Astrocyte of the cerebellum (primary cell): ENCODE measurements at regions not wholly inside any gene's neighbourhood (a gene's known extent, or its start where the extent isn't known, plus 50 kb on each side); places are given as distances from the start of the nearest gene placed in this dataset.
A peak's percentile ranks its signal among the peaks of the same experiment; 100 is the strongest.
"Not testable (repeated sequence)": the region's sequence is repeated elsewhere in the genome, so short reads cannot be mapped to it uniquely, and the experiment has no call there.

Experiments
- DNase-seq: peaks from one replicate; pipeline ENCODE4 v3.0.0-alpha.2; 2011; ENCODE audit warnings: low read depth
- H3K4me3 ChIP-seq: 2 replicates; pipeline ENCODE4 v1.5.1; 2011; ENCODE audit warnings: mild to moderate bottlenecking, low read depth, low read length, moderate library complexity
- in situ Hi-C: cut with HindIII; loops from 2 replicates; pipeline ENCODE4 v1.10.0; 2017; ENCODE audit warnings: low sequenced_read_pairs
- TF ChIP-seq, protein P1 (sequence below): IDR thresholded peaks from 2 replicates; pipeline ENCODE4 v1.5.1; 2012; ENCODE audit warnings: low read length, low read depth, moderate library complexity, mild to moderate bottlenecking; ENCODE audit errors: missing control alignments

- in situ Hi-C loops: no loop called here
- TF ChIP-seq, protein P1, sequence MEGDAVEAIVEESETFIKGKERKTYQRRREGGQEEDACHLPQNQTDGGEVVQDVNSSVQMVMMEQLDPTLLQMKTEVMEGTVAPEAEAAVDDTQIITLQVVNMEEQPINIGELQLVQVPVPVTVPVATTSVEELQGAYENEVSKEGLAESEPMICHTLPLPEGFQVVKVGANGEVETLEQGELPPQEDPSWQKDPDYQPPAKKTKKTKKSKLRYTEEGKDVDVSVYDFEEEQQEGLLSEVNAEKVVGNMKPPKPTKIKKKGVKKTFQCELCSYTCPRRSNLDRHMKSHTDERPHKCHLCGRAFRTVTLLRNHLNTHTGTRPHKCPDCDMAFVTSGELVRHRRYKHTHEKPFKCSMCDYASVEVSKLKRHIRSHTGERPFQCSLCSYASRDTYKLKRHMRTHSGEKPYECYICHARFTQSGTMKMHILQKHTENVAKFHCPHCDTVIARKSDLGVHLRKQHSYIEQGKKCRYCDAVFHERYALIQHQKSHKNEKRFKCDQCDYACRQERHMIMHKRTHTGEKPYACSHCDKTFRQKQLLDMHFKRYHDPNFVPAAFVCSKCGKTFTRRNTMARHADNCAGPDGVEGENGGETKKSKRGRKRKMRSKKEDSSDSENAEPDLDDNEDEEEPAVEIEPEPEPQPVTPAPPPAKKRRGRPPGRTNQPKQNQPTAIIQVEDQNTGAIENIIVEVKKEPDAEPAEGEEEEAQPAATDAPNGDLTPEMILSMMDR: no peak
- no peak for DNase-seq
- H3K4me3 ChIP-seq: no peak overlapping the region
Measured at GRCh38 chr5:101062902-101063301, 159.8 kb upstream of the ST8SIA4 start.

DNA sequence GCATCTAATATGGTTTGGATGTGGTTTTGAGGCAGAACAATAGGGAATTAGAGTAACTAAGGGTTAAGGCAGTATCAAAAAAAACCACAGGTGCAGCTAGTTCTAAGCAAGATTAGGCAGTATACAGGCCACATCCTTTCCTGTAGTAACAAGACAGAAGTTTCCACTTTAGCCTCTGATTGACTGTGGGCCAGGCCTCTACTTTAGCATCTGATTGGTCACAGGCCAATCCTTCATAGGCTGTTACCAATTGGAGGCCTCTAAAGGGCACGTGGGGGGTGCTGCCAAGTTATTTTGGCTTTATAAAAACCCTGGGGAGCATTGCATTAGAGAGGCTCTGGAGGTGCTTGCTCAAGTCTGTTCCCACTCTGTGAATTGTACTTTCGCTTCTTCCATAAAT, 144.1 kb upstream of the ST8SIA4 start:
- no peak for DNase-seq
- H3K4me3 ChIP-seq: no peak overlapping the region
- in situ Hi-C loops: no loop called here
- TF ChIP-seq, protein P1: no peak

DNA sequence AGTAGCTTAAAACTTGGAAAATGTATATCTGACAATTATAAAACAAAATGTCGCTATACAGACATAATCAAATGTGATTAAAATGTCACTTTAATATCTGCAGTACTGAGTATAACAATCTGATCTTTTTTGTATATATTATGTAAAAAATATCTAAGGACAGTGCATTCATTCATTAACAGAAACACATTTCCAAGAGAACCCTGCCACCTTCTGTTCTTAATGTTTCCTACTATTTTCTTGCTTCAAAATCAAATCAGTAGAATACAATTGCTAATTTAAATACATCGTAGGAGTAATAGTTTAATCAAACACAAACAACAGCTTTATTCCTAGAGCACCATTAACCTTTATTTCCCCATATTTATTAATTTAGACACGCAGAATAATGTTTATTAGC, 142.6 kb upstream of the ST8SIA4 start:
- no peak overlapping the region for H3K4me3 ChIP-seq
- peak; percentile 6 for DNase-seq
- in situ Hi-C loops: no loop called here
- TF ChIP-seq, protein P1: no peak

GRCh38 chr5:101040002-101040401, 136.9 kb upstream of the ST8SIA4 start:
- H3K4me3 ChIP-seq, DNase-seq, in situ Hi-C loops: not testable (repeated sequence)

GRCh38 chr5:101036778-101037177, 133.7 kb upstream of the ST8SIA4 start:
- in situ Hi-C loops: no loop called here

DNA sequence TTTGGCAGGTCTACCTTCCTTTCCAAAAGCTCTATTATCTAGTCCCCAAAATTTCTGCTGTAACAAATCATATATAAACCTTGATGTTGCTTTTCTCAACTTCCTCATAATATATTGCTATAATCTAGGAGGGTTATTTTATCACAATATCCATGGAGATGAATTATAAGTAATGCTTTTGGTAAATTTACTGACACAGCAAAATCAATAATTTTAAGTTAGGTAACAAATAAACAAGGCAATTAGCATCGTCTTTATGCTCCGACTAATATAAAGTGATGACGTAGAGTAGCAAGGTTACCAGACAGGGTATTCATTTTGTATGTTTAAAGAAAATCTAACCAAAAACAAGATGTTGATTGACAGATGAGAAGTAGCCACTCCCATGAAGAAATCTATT, 132.3 kb upstream of the ST8SIA4 start:
- H3K4me3 ChIP-seq: no peak overlapping the region
- in situ Hi-C loops: no loop called here
- TF ChIP-seq, protein P1: no peak
- no peak for DNase-seq

More at GRCh38 chr5:101036778-101037177, 133.7 kb upstream of the ST8SIA4 start:
- no peak for DNase-seq
- TF ChIP-seq, protein P1: no peak
- no peak overlapping the region for H3K4me3 ChIP-seq

- in situ Hi-C loops: no loop called here
- TF ChIP-seq, protein P1: no peak
- H3K4me3 ChIP-seq: no peak overlapping the region
- DNase-seq: no peak
Measured at GRCh38 chr5:101024299-101024698, 121.2 kb upstream of the ST8SIA4 start.
